ENCODE measurements at regions not wholly inside any gene's neighbourhood (a gene's known extent, or its start where the extent isn't known, plus 50 kb on each side); places are given as distances from the start of the nearest gene placed in this dataset.

GRCh38 chr1:22284906-22285548, 142.1 kb upstream of the WNT4 start:
- no peak for DNase-seq (ENCODE audit: low read depth in 3 of 3, low spot score in 2 of 3)

- no peak for DNase-seq (ENCODE audit: low read depth in 3 of 3, low spot score in 2 of 3)
Measured at GRCh38 chr1:22285549-22286396, 142.9 kb upstream of the WNT4 start.

DNA sequence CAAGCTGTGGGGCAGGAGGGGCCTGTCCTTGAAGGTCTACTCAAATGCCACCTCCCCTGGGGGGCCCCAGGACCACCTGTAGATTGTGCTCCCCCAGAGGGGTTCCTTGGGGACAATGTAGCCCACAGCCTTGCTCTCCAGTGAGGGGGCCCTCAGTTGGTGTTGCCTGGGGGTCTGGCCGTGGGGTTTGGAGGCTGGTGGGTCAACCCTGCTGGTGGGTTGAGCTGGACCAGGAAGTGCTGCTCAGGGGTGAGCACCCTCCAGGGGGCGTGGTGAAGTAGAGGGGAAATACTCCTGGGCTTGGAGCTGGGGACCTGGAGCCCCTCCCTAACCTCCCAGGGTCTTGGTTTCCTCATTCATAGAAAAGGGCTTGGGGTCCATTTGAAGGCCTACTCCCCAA, 143.6 kb upstream of the WNT4 start:
- DNase-seq (ENCODE audit: low read depth in 3 of 3, low spot score in 2 of 3), result no peak

DNA sequence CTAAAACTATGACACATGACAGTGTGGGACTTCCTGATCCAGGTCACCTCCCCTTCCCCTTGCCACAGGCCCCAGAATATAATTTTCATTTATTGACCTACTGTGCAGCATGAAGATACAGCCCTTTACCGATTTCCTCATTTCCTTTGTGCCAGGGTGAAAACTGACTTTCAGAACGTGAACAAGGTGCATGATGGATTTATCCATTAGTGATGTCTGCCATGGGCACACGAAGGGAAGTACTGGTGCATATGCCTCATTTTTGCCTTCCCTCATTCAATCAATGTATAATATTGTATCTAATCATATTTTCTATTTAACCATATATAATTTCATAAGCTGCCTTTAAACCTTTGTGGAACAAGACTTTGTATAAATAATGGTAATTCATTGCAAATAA, 144.4 kb upstream of the WNT4 start:
- no peak for DNase-seq (ENCODE audit: low read depth in 3 of 3, low spot score in 2 of 3)

DNA sequence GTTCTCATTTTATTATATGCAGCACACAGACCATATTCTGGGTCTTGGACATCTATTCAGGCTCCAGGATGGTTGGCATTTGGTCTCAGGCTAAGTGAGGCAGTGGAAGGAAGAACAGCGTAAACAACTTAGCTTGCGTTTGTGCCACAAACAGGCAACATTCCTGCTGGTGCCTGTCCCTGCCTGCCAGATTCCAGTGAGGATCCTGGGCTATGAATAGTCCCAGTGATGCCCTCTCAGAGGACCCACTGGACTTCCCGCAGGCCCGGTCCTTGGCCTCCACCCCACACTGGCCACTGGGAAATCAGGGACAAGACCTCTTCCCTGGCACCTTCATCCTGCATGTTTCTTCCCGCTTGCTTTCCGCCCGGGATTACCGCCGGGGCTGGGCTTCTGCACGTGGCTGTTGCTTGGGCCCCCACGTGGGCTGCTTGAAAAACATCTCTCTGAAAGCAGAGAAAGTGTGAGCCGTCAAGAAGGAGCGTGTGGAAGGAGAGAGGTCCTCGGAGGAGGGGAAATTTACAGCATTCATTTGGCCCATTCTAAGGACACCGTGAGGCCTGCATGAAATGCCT, 145.1 kb upstream of the WNT4 start:
- no peak for DNase-seq (ENCODE audit: low read depth in 3 of 3, low spot score in 2 of 3)

- DNase-seq (ENCODE audit: low read depth in 3 of 3, low spot score in 2 of 3), result no peak
Measured at GRCh38 chr1:22288593-22289241, 145.8 kb upstream of the WNT4 start.

GRCh38 chr1:22289307-22289995, 146.6 kb upstream of the WNT4 start:
- DNase-seq (ENCODE audit: low read depth in 3 of 3, low spot score in 2 of 3), result no peak

GRCh38 chr1:22290157-22290556, 147.3 kb upstream of the WNT4 start:
- no peak for DNase-seq (ENCODE audit: low read depth in 3 of 3, low spot score in 2 of 3)

DNA sequence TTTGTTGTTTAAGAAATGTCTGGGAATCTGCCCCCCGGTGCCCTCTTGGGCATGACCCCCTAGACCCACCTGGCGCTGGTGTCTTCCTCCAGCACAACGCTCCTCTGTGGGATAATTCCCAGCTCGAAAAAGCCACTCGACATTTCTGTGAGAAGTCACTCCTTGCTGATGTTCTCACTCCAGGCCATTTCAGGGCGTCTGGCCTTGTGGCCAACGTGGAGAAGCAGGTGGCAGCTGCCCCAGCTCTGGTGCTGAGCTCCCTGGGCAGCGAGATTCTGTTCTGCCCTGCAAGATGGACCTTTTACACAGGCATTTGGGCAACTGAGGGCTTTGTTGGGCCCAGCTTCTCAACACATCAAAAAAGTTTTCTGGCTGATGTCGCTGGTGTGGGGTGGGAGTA, 147.7 kb upstream of the WNT4 start:
- DNase-seq (ENCODE audit: low read depth in 3 of 3, low spot score in 2 of 3), result no peak

GRCh38 chr1:22291057-22291456, 148.2 kb upstream of the WNT4 start:
- DNase-seq (ENCODE audit: low read depth in 3 of 3, low spot score in 2 of 3), result no peak

DNA sequence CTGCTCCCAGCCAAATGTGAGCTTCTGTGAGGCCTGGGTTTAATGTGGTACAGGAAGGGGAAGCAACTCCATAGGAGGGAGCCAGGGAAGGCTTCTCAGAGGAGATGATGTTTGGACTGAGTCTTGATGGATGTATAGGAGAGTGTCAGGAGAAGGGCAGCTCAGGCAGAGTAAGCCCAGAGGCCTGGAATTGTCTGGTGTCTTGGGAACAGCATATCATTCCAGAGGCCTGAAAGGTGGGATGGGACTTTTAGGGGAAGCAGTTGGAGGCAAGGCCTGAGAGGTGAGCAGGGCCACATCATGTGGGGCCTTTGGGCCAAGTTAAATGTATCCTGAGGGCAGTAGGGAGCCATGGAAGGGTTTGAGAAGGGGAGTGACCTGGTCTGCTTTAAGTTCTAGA, 148.6 kb upstream of the WNT4 start:
- DNase-seq (ENCODE audit: low read depth in 3 of 3, low spot score in 2 of 3), result no peak

GRCh38 chr1:22292011-22292788, 149.3 kb upstream of the WNT4 start:
- no peak for DNase-seq (ENCODE audit: low read depth in 3 of 3, low spot score in 2 of 3)

- no peak for DNase-seq (ENCODE audit: low read depth in 3 of 3, low spot score in 2 of 3)
Measured at GRCh38 chr1:22295396-22295795, 152.5 kb upstream of the WNT4 start.

GRCh38 chr1:22295856-22296255, 153.0 kb upstream of the WNT4 start:
- no peak for DNase-seq (ENCODE audit: low read depth in 3 of 3, low spot score in 2 of 3)

DNA sequence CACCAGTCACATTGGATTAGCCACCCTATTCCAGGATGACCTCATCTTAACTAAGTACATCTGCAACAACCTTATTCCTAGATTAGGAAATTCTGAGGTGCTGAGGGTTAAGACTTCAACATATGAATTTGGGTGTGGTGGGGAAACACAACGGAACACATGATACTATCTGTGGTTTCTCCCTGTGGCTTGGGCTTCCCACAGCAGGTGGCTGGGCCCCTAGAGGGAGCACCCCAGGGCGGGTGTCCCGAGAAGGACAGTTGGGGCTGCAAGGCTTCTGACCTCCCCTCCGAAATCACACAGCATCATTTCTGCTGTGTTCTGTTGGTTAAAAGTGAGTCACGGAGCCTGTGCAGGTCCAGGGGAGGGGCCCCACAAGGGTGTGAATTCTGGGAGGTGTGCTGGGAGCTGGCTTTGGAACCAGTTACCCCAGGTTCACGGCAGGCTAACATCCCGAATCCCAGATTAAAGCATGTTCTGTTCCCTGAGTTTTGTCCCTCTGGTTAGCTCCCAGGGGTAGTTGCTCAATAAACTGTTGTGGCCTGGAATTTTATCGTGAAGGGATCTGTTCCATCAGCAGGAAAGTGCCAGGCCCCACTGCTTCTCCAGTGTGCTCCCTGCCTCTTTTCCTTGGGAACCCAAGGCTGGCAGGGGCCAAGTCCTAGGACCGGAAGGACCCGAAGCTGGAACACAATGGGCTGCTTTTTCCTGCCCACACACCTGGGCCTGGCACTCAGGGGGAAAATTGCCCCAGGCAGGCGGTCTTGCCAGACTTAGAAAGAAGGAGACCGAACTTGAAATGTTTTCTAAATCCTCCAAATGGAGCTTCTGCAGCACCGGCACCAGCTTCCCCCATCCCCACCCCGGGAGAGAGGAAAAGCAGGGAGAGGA, 154.0 kb upstream of the WNT4 start:
- DNase-seq (ENCODE audit: low read depth in 3 of 3, low spot score in 2 of 3), result no peak

GRCh38 chr1:22297999-22298398, 153.7 kb upstream of the ZBTB40 start:
- DNase-seq (ENCODE audit: low read depth in 3 of 3, low spot score in 2 of 3), result no peak

DNA sequence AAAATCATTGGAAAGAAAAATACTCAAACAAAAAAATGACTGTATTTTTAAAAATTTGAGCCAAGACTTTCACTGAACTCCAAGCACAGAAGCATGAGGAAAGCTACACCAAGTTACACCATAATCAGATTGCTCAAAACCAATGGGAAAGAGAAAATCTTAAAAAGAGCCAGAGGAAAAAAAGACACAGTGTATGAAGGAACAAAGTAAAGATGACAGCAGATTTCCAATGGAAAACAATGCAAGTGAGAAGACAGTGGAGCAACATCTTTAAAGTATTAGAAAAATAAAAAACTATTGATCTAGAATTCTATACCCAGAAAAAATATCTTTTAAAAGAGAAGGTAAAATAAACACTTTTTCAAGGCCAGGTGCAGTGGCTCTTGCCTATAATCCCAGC, 147.8 kb upstream of the ZBTB40 start:
- DNase-seq (ENCODE audit: low read depth in 3 of 3, low spot score in 2 of 3), result no peak

DNA sequence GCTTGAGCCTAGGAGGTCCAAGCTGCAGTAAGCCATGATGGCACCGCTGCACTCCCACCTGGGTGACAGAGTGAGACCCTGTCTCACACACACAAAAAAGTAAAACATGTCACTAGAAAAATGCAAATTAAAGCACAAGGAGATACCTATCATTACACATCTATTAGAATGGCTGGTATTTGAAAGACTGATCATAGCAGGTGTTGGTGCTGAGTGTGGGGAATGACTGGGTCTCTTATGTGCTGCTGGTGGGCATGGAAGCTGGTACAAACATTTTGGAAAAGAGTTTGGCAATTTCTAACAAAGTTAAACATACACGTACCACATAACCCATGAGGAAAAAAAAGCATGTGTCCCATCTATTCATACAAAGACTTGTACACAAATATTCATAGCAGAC, 142.1 kb upstream of the ZBTB40 start:
- no peak for DNase-seq (ENCODE audit: low read depth in 3 of 3, low spot score in 2 of 3)

DNA sequence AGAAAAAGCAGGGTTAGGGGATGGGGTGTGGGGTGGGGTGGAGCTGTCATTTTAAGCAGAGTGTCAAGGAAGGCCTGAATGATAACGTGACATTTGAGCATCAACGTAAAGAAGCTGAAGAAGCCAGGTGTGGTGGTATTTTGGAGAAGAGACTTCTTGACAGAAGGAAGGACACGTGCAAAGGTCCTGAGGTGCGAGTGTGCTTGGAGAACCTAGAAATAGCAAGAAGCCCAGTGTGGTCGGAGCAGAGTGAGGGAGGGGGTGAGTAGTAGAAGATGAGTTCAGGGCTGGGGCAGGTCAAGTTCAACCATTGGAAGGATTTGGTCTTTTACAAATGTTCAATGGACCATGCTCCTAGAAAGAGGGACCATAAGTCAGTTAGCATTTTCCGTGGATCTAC, 140.2 kb upstream of the ZBTB40 start:
- DNase-seq (ENCODE audit: low read depth in 3 of 3, low spot score in 2 of 3), result no peak
